ENCODE measurements at regions not wholly inside any gene's neighbourhood (a gene's known extent, or its start where the extent isn't known, plus 50 kb on each side); places are given as distances from the start of the nearest gene placed in this dataset.

DNA sequence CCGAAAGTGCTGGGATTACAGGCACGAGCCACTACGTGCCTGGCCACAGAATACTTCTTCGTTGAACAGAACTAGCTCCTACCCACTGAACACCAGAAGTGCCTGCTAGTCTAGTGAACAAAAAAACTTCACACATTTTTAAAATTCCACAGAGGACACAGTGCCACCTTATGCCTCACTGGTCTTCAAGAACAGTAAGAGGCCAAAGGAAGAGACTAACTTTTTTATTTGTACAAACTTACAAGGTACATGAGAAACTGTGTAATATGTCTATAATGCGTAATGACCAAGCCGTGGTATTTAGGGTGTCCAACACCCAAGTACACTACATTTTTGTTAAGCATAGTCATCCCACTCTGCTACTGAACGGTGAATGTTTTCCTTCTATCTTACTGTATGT is 144.4 kb upstream of the PTER start:
- Mint-ChIP-seq H3K27ac (ENCODE audit: unreplicated experiment) (no peak overlapping the region), H3K27me3 (ENCODE audit: unreplicated experiment) (no peaks in the 10 kb centered on the region), H3K9me3 (ENCODE audit: unreplicated experiment) (peaks cover 2% of the 10 kb centered on the region), H3K4me3 (ENCODE audit: unreplicated experiment) (no peak overlapping the region), H3K36me3 (ENCODE audit: unreplicated experiment) (no peaks in the 10 kb centered on the region), H3K4me1 (ENCODE audit: low read depth, unreplicated experiment) (no peaks in the 10 kb centered on the region)
- no peak for DNase-seq
- TF ChIP-seq, protein P1, sequence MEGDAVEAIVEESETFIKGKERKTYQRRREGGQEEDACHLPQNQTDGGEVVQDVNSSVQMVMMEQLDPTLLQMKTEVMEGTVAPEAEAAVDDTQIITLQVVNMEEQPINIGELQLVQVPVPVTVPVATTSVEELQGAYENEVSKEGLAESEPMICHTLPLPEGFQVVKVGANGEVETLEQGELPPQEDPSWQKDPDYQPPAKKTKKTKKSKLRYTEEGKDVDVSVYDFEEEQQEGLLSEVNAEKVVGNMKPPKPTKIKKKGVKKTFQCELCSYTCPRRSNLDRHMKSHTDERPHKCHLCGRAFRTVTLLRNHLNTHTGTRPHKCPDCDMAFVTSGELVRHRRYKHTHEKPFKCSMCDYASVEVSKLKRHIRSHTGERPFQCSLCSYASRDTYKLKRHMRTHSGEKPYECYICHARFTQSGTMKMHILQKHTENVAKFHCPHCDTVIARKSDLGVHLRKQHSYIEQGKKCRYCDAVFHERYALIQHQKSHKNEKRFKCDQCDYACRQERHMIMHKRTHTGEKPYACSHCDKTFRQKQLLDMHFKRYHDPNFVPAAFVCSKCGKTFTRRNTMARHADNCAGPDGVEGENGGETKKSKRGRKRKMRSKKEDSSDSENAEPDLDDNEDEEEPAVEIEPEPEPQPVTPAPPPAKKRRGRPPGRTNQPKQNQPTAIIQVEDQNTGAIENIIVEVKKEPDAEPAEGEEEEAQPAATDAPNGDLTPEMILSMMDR (IDR thresholded peaks at IDR 0.05; ENCODE audit: partially characterized antibody, unreplicated experiment), result no peak

DNA sequence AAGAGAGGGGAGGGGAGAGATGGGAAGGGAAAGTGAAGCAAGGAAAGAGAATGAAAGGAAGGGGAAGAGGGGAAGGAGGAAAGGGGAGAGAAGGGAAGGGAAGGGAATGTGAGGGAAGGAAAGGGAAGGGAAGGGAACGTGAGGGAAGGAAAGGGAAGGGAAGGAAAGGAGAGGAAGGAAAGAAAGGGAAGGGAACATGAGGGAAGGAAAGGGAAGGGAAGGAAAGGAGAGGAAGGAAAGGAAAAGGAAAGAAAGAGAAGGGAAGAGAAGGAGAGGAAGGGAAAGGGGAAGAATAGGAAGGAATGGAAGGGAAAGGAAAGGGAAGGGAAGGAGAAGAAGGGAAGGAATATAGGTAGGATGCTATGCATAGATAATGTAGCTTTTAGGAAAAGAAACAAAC is 139.7 kb upstream of the PTER start:
- H3K36me3 Mint-ChIP-seq (ENCODE audit: unreplicated experiment), result no peaks in the 10 kb centered on the region
- no peaks in the 10 kb centered on the region for H3K4me1 Mint-ChIP-seq (ENCODE audit: low read depth, unreplicated experiment)
- TF ChIP-seq, protein P1 (IDR thresholded peaks at IDR 0.05; ENCODE audit: partially characterized antibody, unreplicated experiment), result no peak
- no peak for DNase-seq
- no peaks in the 10 kb centered on the region for H3K27me3 Mint-ChIP-seq (ENCODE audit: unreplicated experiment)
- no peaks in the 10 kb centered on the region for H3K9me3 Mint-ChIP-seq (ENCODE audit: unreplicated experiment)
- no peak overlapping the region for H3K4me3 Mint-ChIP-seq (ENCODE audit: unreplicated experiment)
- H3K27ac Mint-ChIP-seq (ENCODE audit: unreplicated experiment), result no peak overlapping the region

DNA sequence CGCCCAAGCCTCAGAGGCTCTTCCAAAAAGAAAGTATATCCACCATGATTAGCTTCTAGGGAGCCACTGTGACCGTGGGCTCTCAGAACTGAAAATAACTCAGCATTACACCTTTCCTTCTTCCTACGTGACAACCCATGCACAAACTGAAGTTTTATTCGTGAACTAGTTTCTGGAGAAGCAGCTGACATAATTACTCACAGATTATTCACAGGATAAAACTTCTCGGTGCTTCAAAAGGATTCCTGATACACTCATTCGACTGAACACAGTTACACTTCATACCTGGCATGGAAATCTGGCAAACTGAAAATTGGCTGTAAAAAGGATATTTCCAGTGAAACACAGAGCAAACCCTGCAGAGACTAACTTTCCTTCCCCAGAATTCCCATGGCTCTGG is 139.2 kb upstream of the PTER start:
- Mint-ChIP-seq H3K27me3 (ENCODE audit: unreplicated experiment) (no peaks in the 10 kb centered on the region), H3K9me3 (ENCODE audit: unreplicated experiment) (no peaks in the 10 kb centered on the region)
- TF ChIP-seq, protein P1 (IDR thresholded peaks at IDR 0.05; ENCODE audit: partially characterized antibody, unreplicated experiment), result no peak

DNA sequence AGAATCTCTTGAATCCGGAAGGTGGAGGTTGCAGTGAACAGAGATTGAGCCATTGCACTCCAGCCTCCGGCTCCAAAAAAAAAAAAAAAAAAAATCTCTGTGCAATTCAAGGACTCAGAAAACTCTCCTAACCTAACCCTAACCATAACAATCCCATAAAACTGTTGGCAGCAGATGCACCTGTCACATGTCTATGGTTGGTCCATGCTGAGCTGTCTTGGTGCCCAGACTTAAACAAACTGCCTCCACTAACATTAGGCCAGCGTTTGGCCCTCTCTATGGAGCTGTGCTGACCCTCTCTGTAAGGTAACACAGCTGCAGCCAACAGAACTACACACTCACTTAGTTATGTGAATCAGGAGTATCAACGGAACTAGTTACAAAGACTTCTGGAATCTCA is 132.5 kb upstream of the PTER start:
- H3K4me1 Mint-ChIP-seq (ENCODE audit: low read depth, unreplicated experiment), result no peaks in the 10 kb centered on the region
- H3K36me3 Mint-ChIP-seq (ENCODE audit: unreplicated experiment), result peaks cover 9% of the 10 kb centered on the region
- H3K27ac Mint-ChIP-seq (ENCODE audit: unreplicated experiment), result no peak overlapping the region
- no peak for DNase-seq
- TF ChIP-seq, protein P1 (IDR thresholded peaks at IDR 0.05; ENCODE audit: partially characterized antibody, unreplicated experiment), result no peak
- peaks cover 5% of the 10 kb centered on the region for H3K27me3 Mint-ChIP-seq (ENCODE audit: unreplicated experiment)
- no peak overlapping the region for H3K4me3 Mint-ChIP-seq (ENCODE audit: unreplicated experiment)
- H3K9me3 Mint-ChIP-seq (ENCODE audit: unreplicated experiment), result peaks cover 8% of the 10 kb centered on the region

More for the DNA sequence above, 139.2 kb upstream of the PTER start:
- H3K4me1 Mint-ChIP-seq (ENCODE audit: low read depth, unreplicated experiment), result no peaks in the 10 kb centered on the region
- no peak overlapping the region for H3K27ac Mint-ChIP-seq (ENCODE audit: unreplicated experiment)
- no peaks in the 10 kb centered on the region for H3K36me3 Mint-ChIP-seq (ENCODE audit: unreplicated experiment)
- H3K4me3 Mint-ChIP-seq (ENCODE audit: unreplicated experiment), result no peak overlapping the region
- DNase-seq, result no peak

DNA sequence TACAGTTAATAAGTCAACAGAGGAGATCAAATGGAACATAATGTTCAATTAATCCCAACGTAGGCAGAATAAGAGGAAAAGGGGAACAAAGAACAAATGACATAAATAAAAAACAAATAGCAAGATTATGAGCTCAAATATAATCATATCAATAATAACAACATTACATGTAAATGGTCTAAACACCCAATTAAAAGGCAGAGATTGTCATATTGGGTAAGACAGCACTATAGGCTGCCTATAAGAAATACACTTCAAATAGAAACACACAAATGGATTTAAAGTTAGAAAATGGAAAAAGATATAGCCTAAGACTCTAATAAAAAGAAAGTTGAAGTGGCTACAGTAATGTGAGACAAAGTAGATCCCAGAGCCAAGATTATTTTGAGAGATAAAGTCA is 126.4 kb upstream of the PTER start:
- peaks cover 5% of the 10 kb centered on the region for H3K27me3 Mint-ChIP-seq (ENCODE audit: unreplicated experiment)
- DNase-seq, result no peak
- no peaks in the 10 kb centered on the region for H3K4me1 Mint-ChIP-seq (ENCODE audit: low read depth, unreplicated experiment)
- no peak overlapping the region for H3K4me3 Mint-ChIP-seq (ENCODE audit: unreplicated experiment)
- H3K36me3 Mint-ChIP-seq (ENCODE audit: unreplicated experiment), result peaks cover 13% of the 10 kb centered on the region
- H3K9me3 Mint-ChIP-seq (ENCODE audit: unreplicated experiment), result peaks cover 8% of the 10 kb centered on the region
- H3K27ac Mint-ChIP-seq (ENCODE audit: unreplicated experiment), result no peak overlapping the region
- TF ChIP-seq, protein P1 (IDR thresholded peaks at IDR 0.05; ENCODE audit: partially characterized antibody, unreplicated experiment), result no peak

Data from glutamatergic neuron (in vitro differentiated cells).